ENCODE measurements at regions not wholly inside any gene's neighbourhood (a gene's known extent, or its start where the extent isn't known, plus 50 kb on each side); places are given as distances from the start of the nearest gene placed in this dataset.

DNA sequence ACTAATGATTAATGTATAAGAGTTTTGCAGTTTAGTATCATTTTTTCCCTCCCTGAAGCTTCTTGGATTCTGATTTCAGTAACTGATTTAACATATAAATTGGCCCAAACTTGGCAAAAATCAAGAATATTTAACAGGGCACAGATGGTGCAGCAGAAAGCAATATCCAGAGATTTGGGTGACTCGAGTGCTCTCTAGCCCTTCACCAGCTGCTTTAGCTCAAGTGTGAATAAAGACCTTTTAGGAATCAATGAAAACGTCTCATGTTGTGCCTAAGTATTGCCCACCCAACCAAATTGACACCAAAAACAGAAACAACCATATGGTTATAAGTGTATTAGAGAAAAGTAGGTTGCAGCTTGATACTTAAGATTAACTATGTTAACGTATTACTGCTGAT is 933.4 kb upstream of the PTPRD start:
- no peak overlapping the region for H3K4me2 ChIP-seq
- TF ChIP-seq, protein P1, sequence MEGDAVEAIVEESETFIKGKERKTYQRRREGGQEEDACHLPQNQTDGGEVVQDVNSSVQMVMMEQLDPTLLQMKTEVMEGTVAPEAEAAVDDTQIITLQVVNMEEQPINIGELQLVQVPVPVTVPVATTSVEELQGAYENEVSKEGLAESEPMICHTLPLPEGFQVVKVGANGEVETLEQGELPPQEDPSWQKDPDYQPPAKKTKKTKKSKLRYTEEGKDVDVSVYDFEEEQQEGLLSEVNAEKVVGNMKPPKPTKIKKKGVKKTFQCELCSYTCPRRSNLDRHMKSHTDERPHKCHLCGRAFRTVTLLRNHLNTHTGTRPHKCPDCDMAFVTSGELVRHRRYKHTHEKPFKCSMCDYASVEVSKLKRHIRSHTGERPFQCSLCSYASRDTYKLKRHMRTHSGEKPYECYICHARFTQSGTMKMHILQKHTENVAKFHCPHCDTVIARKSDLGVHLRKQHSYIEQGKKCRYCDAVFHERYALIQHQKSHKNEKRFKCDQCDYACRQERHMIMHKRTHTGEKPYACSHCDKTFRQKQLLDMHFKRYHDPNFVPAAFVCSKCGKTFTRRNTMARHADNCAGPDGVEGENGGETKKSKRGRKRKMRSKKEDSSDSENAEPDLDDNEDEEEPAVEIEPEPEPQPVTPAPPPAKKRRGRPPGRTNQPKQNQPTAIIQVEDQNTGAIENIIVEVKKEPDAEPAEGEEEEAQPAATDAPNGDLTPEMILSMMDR (IDR thresholded peaks at IDR 0.05; ENCODE audit: poor library complexity) = no peak
- TF ChIP-seq EZH2 (IDR thresholded peaks at IDR 0.05; ENCODE audit: borderline replicate concordance) (no peak), EZH2phosphoT487 (IDR thresholded peaks at IDR 0.05; ENCODE audit: low read depth, severe bottlenecking, unreplicated experiment) (no peak)
- H3K36me3 ChIP-seq (replicated peaks; ENCODE audit: insufficient read depth, low read depth) = no peaks in the 10 kb centered on the region
- H3K9me3 ChIP-seq (ENCODE audit: low read depth) = no peaks in the 10 kb centered on the region
- H3K27me3 ChIP-seq = no peaks in the 10 kb centered on the region
- WGBS (ENCODE audit: low lambda C conversion rate, missing lambda C conversion rate) = 82% methylated on average over 3 of the region's 3 CpGs
- H4K20me1 ChIP-seq (ENCODE audit: insufficient read depth, poor library complexity, severe bottlenecking) = no peaks in the 10 kb centered on the region
- no peak for DNase-seq (ENCODE audit: low spot score)
- no peak overlapping the region for H2AFZ ChIP-seq
- no peak overlapping the region for H3K4me3 ChIP-seq
- no peaks in the 10 kb centered on the region for H3K4me1 ChIP-seq (ENCODE audit: insufficient read depth)
- H3K9me2 ChIP-seq (replicated peaks; ENCODE audit: insufficient read depth) = no peaks in the 10 kb centered on the region
- H3K79me2 ChIP-seq = no peaks in the 10 kb centered on the region
- H3K27ac ChIP-seq = no peak overlapping the region

DNA sequence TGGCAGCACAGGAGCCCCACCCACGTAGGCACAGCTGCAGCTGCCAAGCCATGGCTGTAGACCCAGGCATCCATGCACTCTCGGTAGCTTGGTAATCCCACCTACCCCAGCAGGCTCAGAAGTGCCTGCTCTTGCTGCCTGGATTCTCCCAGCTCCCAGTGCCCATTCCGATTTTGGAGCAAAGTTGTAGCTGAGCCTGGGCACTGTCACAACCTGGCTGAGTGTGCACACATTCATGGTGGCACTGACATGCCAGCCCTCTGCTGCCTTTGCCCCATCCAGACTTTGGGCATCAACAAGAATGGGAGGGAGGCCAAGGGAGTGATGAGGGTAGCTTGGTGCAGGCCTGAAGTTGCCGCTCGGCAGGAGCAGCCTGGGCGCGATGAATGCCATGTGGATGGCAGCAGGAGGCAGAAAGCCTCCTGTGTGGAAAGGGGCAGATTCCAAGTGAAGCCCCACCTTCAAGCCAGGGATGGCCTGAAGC is 936.6 kb upstream of the PTPRD start:
- Histone ChIP-seq H3K9me2 (replicated peaks; ENCODE audit: insufficient read depth) (no peaks in the 10 kb centered on the region), H3K27me3 (no peaks in the 10 kb centered on the region), H3K4me2 (no peak overlapping the region), H3K9me3 (ENCODE audit: low read depth) (no peaks in the 10 kb centered on the region), H3K4me1 (ENCODE audit: insufficient read depth) (no peaks in the 10 kb centered on the region), H2AFZ (no peak overlapping the region), H3K36me3 (replicated peaks; ENCODE audit: insufficient read depth, low read depth) (no peaks in the 10 kb centered on the region), H4K20me1 (ENCODE audit: insufficient read depth, poor library complexity, severe bottlenecking) (no peaks in the 10 kb centered on the region), H3K79me2 (no peaks in the 10 kb centered on the region), H3K27ac (no peak overlapping the region), H3K4me3 (no peak overlapping the region)
- TF ChIP-seq EZH2phosphoT487 (IDR thresholded peaks at IDR 0.05; ENCODE audit: low read depth, severe bottlenecking, unreplicated experiment) = no peak
- TF ChIP-seq, protein P1 (IDR thresholded peaks at IDR 0.05; ENCODE audit: poor library complexity) = no peak
- TF ChIP-seq EZH2 (IDR thresholded peaks at IDR 0.05; ENCODE audit: borderline replicate concordance) = no peak
- DNase-seq (ENCODE audit: low spot score) = no peak
- WGBS (ENCODE audit: low lambda C conversion rate, missing lambda C conversion rate) = 96% methylated on average over 7 of the region's 7 CpGs

DNA sequence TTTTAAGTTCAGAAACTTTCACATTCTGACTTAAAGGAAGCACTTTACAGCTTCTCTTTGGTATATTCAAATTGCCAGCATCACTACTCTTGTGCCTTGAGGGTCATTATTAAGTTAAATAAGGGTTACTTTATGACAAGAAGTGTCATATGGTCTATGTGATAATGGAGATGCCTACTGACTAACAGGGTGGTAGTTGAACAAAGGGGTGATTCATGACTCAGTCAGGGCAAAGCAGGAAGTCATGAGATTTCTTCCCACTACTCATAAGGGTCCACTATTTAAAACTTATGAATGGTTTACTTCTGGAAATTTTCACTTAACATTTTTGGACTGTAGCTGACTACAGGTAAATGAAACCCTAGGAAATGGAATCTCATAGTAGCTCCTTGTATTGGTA is 938.3 kb upstream of the PTPRD start:
- Histone ChIP-seq H3K4me1 (ENCODE audit: insufficient read depth) (no peaks in the 10 kb centered on the region), H3K79me2 (no peaks in the 10 kb centered on the region), H3K9me2 (replicated peaks; ENCODE audit: insufficient read depth) (no peaks in the 10 kb centered on the region), H4K20me1 (ENCODE audit: insufficient read depth, poor library complexity, severe bottlenecking) (no peaks in the 10 kb centered on the region), H3K36me3 (replicated peaks; ENCODE audit: insufficient read depth, low read depth) (no peaks in the 10 kb centered on the region), H2AFZ (no peak overlapping the region), H3K27me3 (no peaks in the 10 kb centered on the region), H3K9me3 (ENCODE audit: low read depth) (no peaks in the 10 kb centered on the region), H3K4me3 (no peak overlapping the region), H3K4me2 (no peak overlapping the region), H3K27ac (no peak overlapping the region)
- TF ChIP-seq EZH2 (IDR thresholded peaks at IDR 0.05; ENCODE audit: borderline replicate concordance) = no peak
- no peak for TF ChIP-seq EZH2phosphoT487 (IDR thresholded peaks at IDR 0.05; ENCODE audit: low read depth, severe bottlenecking, unreplicated experiment)
- TF ChIP-seq, protein P1 (IDR thresholded peaks at IDR 0.05; ENCODE audit: poor library complexity) = no peak
- no peak for DNase-seq (ENCODE audit: low spot score)

DNA sequence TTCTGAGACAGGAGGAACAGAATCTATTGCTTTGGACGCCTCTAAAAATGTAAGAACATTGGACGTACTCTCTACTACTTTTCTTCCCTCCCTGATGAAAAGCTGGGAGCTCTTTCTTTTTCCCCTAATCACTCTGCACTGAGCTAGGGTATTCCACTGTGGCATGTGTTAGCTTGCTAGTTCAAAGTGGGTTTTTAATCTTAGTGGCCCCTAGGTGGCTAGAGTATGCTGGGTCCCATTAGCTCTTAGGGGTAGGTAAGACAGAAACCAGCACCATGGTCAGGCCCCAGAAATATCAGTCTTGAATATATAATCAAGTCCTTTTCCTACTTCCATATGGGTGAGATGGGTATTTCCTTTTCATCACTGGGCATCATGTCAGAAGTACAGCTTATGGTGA is 945.2 kb upstream of the PTPRD start:
- Histone ChIP-seq H2AFZ (no peak overlapping the region), H3K4me1 (ENCODE audit: insufficient read depth) (no peaks in the 10 kb centered on the region), H3K27ac (no peak overlapping the region), H3K79me2 (no peaks in the 10 kb centered on the region), H4K20me1 (ENCODE audit: insufficient read depth, poor library complexity, severe bottlenecking) (no peaks in the 10 kb centered on the region), H3K36me3 (replicated peaks; ENCODE audit: insufficient read depth, low read depth) (no peaks in the 10 kb centered on the region), H3K27me3 (no peaks in the 10 kb centered on the region), H3K9me3 (ENCODE audit: low read depth) (no peaks in the 10 kb centered on the region), H3K4me3 (no peak overlapping the region), H3K4me2 (no peak overlapping the region), H3K9me2 (replicated peaks; ENCODE audit: insufficient read depth) (no peaks in the 10 kb centered on the region)
- TF ChIP-seq, protein P1 (IDR thresholded peaks at IDR 0.05; ENCODE audit: poor library complexity) = no peak
- TF ChIP-seq EZH2 (IDR thresholded peaks at IDR 0.05; ENCODE audit: borderline replicate concordance) (no peak), EZH2phosphoT487 (IDR thresholded peaks at IDR 0.05; ENCODE audit: low read depth, severe bottlenecking, unreplicated experiment) (no peak)
- 87% methylated on average over 2 of the region's 2 CpGs for WGBS (ENCODE audit: low lambda C conversion rate, missing lambda C conversion rate)
- DNase-seq (ENCODE audit: low spot score) = no peak

All from hepatocyte (in vitro differentiated cells).